Osteocyte (in vitro differentiated cells): ENCODE measurements at regions not wholly inside any gene's neighbourhood (a gene's known extent, or its start where the extent isn't known, plus 50 kb on each side); places are given as distances from the start of the nearest gene placed in this dataset.

Experiments
- DNase-seq: peaks from one replicate; pipeline ENCODE4 v3.0.0; 2021; ENCODE audit warnings: mixed read lengths; ENCODE audit not compliant: unreplicated experiment; ENCODE audit errors: extremely low spot score
- H3K27ac Mint-ChIP-seq: one replicate; pipeline ENCODE4 v1.8.0; 2021; ENCODE audit warnings: mild to moderate bottlenecking, mixed read lengths; ENCODE audit not compliant: unreplicated experiment
- H3K27me3 Mint-ChIP-seq: one replicate; pipeline ENCODE4 v1.8.0; 2021; ENCODE audit warnings: mixed read lengths; ENCODE audit not compliant: unreplicated experiment
- H3K36me3 Mint-ChIP-seq: one replicate; pipeline ENCODE4 v1.8.0; 2021; ENCODE audit warnings: mixed read lengths; ENCODE audit not compliant: unreplicated experiment
- H3K4me1 Mint-ChIP-seq: one replicate; pipeline ENCODE4 v1.8.0; 2021; ENCODE audit warnings: mixed read lengths; ENCODE audit not compliant: unreplicated experiment
- H3K4me3 Mint-ChIP-seq: one replicate; pipeline ENCODE4 v1.8.0; 2021; ENCODE audit warnings: mild to moderate bottlenecking, moderate library complexity, mixed read lengths; ENCODE audit not compliant: unreplicated experiment
- H3K9me3 Mint-ChIP-seq: one replicate; pipeline ENCODE4 v1.8.0; 2021; ENCODE audit warnings: mixed read lengths; ENCODE audit not compliant: unreplicated experiment
- TF ChIP-seq, protein P1 (sequence below): fragments of 200-600 bp; sonication (generic); IDR thresholded peaks from 2 replicates; pipeline ENCODE4 v1.5.0; 2021; ENCODE audit warnings: antibody characterized with exemption, mild to moderate bottlenecking, moderate library complexity

DNA sequence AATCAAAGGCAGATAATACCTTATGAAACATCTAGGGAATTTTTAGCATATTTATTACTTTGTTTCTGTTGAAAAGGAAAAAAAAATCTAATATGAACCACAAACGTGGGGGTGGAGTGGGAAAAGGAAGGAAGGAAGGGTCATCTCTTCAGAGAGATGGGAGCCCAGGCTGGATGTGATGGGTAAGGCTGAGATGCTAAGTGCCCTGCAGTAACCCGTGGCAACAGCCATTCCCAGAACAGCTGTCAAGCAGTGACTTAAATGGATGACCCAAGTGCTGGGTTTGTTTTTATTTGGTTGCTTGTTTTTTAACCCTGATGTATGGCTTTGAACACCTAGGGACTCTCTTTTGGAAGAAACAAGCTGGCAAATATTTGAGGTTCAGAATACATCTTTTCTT lies 50.7 kb upstream of the KLF7 start:
- Mint-ChIP-seq H3K27me3 (no peaks in the 10 kb centered on the region), H3K4me3 (no peak overlapping the region)

GRCh38 chr2:207217442-207217841 lies 51.7 kb upstream of the KLF7 start:
- Mint-ChIP-seq H3K36me3 (no peaks in the 10 kb centered on the region), H3K27me3 (no peaks in the 10 kb centered on the region)

More for the DNA sequence above, 50.7 kb upstream of the KLF7 start:
- no peak for DNase-seq
- TF ChIP-seq, protein P1, sequence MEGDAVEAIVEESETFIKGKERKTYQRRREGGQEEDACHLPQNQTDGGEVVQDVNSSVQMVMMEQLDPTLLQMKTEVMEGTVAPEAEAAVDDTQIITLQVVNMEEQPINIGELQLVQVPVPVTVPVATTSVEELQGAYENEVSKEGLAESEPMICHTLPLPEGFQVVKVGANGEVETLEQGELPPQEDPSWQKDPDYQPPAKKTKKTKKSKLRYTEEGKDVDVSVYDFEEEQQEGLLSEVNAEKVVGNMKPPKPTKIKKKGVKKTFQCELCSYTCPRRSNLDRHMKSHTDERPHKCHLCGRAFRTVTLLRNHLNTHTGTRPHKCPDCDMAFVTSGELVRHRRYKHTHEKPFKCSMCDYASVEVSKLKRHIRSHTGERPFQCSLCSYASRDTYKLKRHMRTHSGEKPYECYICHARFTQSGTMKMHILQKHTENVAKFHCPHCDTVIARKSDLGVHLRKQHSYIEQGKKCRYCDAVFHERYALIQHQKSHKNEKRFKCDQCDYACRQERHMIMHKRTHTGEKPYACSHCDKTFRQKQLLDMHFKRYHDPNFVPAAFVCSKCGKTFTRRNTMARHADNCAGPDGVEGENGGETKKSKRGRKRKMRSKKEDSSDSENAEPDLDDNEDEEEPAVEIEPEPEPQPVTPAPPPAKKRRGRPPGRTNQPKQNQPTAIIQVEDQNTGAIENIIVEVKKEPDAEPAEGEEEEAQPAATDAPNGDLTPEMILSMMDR: no peak
- no peaks in the 10 kb centered on the region for H3K36me3 Mint-ChIP-seq
- H3K9me3 Mint-ChIP-seq: no peaks in the 10 kb centered on the region
- H3K4me1 Mint-ChIP-seq: peaks cover 20% of the 10 kb centered on the region
- no peak overlapping the region for H3K27ac Mint-ChIP-seq

DNA sequence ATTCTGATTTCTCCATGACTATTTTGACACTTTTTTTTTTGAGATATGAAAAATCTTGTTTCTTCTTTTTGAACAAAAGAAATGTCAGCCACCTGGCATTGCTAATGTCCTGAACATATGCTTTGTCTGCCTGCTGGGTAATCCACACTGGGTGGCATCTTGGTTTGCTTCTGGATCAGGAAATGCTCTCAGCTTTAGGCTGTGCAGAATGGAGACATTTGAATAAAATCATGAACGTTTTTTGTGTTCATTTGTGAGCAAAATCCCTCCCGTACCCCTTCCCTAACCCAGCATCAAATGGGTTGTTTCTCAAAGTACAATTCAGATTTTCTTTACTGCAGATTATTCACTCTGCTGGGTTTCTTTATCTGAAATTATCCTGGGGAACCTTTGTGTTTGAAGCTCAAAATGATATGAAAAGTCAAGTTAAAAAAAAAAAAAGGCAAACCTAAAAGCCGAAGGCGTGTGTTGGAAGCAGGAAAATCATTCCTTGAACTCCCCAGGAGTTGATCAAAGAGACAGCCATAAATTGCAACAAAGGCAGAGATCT lies 53.4 kb upstream of the KLF7 start:
- Mint-ChIP-seq H3K4me3 (no peak overlapping the region), H3K27me3 (no peaks in the 10 kb centered on the region), H3K4me1 (peaks cover 26% of the 10 kb centered on the region), H3K36me3 (no peaks in the 10 kb centered on the region), H3K27ac (peak overlapping the region; percentile 82), H3K9me3 (no peaks in the 10 kb centered on the region)
- no peak for DNase-seq
- TF ChIP-seq, protein P1: no peak

More at GRCh38 chr2:207217442-207217841, 51.7 kb upstream of the KLF7 start:
- no peak overlapping the region for H3K27ac Mint-ChIP-seq
- no peak overlapping the region for H3K4me3 Mint-ChIP-seq
- peaks cover 20% of the 10 kb centered on the region for H3K4me1 Mint-ChIP-seq
- H3K9me3 Mint-ChIP-seq: no peaks in the 10 kb centered on the region
- no peak for DNase-seq
- TF ChIP-seq, protein P1: no peak

- Mint-ChIP-seq H3K36me3 (no peaks in the 10 kb centered on the region), H3K27ac (peak overlapping the region; percentile 82), H3K4me3 (peak overlapping the region; percentile 22), H3K27me3 (no peaks in the 10 kb centered on the region), H3K4me1 (peaks cover 26% of the 10 kb centered on the region), H3K9me3 (no peaks in the 10 kb centered on the region)
- TF ChIP-seq, protein P1: no peak
- no peak for DNase-seq
Measured at GRCh38 chr2:207219676-207220501, 54.1 kb upstream of the KLF7 start.

GRCh38 chr2:207221731-207222130 lies 56.0 kb upstream of the KLF7 start:
- TF ChIP-seq, protein P1: no peak

More at GRCh38 chr2:207221731-207222130, 56.0 kb upstream of the KLF7 start:
- H3K4me1 Mint-ChIP-seq: peaks cover 27% of the 10 kb centered on the region
- no peak overlapping the region for H3K4me3 Mint-ChIP-seq
- no peaks in the 10 kb centered on the region for H3K9me3 Mint-ChIP-seq
- DNase-seq: no peak
- no peak overlapping the region for H3K27ac Mint-ChIP-seq
- no peaks in the 10 kb centered on the region for H3K27me3 Mint-ChIP-seq
- H3K36me3 Mint-ChIP-seq: no peaks in the 10 kb centered on the region
